Islet of Langerhans (tissue), 1 donor: ENCODE measurements at regions not wholly inside any gene's neighbourhood (a gene's known extent, or its start where the extent isn't known, plus 50 kb on each side); places are given as distances from the start of the nearest gene placed in this dataset.

Experiments used
- FAIRE-seq: peaks from one replicate; lab custom pipeline; 2011; peaks lifted over from hg19 to GRCh38; lab: Jason Lieb, UNC

- no peak for FAIRE-seq
Measured at GRCh38 chr1:29793101-29793546, 556.8 kb downstream of the PTPRU start.

DNA sequence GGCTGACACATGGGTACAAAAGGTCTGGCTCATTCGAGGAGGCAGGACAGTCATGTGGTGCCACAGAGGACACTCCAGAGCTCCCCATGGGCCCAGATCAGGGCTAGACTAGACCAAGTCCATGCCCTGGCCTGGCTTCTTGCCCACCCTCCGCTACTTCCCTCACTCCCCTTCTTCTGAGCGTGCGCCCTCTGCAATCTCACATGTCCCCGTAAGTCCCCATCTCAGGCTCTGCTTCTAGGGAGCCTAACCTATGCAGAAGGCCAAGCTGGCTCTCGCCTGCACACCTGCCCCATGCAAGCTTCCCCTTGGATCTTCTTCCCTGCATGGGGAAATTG lies 553.6 kb downstream of the PTPRU start:
- no peak for FAIRE-seq

- no peak for FAIRE-seq
Measured at GRCh38 chr1:29789221-29789909, 553.0 kb downstream of the PTPRU start.

DNA sequence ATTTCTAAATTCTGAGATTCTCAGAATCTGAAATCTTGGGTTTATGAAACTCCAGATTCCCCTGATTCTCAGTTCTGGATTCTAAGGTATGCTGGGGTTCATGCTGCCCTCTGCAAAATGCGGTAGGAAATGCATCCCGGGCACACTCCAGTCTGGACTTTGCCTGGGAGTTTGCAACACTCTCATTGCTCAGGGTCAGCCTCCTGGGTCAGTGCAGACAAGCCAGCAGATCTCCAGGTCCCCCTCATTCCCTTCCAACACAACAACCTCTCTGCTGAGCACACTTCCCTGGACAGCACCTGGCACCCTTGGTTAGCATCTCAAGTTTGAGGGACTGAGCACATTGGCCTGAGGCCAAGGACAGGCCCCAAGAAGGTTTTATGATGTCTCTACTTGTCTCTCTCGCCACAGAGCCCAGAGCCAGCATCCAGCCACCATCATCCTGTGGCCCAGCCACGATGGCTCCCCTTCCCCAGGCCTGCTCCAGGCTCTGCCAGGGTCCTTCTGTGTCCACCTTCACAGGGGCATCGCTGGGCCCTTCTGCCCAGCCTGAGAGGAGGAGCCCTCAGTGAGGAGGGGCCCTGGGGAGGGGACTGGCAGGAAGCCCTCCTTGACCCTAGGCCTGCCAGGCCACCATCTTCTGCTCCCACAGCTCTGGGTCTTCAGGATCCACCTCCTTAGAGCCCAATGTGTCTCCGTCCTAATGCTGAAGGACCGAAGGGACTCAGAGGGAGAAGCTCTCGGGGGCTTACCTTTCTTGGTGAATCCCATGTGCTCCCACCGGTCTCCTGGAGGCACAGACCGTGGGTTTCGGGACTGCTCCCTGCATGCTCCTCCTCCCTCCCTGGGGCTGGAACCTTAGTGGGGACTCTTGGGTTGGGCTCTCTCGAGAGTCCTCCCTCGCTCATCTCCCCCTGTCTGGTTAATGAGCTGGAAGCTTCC lies 550.7 kb downstream of the PTPRU start:
- no peak for FAIRE-seq

DNA sequence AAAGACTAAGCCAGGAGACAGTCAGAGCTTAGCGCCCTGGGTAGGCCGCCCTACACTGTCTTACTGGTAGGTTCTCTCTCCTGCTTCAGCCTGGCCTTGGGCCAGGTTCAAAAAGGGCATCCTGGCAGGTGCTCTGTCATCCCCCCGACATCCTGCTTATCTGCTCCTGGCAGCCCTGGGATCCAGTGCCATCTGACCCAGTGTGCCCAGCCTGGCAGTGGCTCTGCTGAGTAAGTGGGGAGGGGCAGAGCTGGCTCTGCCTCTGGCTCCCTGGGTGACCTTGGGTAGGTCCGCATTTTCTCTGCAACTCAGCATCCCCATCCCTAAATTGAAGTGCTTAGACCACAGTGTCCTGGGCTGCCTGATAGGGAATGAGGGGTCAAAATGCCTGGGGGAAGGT lies 549.9 kb downstream of the PTPRU start:
- FAIRE-seq, result no peak

- no peak for FAIRE-seq
Measured at GRCh38 chr1:29785554-29785953, 549.2 kb downstream of the PTPRU start.

DNA sequence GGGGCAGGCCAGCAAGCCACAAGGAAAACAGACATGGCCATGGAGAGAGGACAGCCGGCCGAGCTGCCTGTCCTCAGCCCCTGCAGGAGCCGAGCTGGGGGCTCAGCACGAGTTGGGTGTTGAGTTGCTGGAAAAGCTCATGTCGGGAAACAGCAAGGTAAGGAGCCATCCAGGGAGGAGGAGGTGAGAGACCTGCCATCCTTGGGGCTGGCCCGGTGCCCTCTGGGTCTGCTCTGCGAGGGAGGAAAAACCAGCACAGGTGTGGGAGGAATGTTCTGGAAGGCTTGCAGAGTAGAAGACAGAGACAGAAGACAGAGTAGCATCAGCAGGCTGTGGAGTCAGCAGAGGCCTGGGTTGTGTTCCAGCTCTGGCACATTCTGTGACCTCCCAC lies 548.8 kb downstream of the PTPRU start:
- no peak for FAIRE-seq

DNA sequence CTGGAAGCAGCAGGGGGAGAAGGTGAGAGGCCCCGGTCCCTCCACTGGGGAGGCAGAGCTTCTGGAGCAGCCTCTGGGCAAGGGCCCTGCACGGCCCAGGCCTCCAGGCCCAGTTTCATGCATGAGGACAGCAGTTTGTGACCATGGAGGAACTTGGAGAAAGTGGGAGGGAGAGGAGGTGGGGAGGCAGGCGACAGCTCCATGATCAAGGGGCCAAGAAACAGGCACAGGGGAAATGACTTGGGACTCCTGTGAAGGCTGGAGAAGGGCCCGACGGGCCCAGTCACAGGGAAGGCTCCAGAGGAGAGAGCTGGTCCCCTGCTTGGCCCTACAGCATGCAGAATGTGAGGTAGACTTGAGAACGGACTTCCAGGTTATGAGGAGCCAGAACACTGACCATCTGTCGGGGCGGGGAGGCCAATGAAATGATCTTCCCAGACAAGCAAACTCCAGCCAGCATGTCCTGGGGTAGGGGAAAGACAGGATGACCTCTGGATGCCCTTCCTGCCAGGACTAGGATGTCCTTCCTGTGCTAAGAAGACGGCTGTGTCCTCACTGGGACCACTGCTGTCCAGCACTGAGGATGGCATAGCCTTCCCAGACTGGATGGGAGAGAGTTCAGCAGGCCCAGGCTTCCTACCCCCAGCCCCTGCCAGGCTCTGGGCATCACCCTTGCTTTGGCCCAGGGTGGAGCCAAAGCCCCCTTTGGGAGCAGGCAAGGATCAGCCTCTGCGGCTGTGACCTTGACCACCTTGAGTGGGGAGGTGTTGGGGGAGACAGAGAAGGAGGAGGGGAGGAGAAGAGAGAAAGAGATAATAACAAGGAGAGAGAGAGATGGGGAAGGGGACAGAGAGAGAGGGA lies 548.2 kb downstream of the PTPRU start:
- FAIRE-seq, result no peak

GRCh38 chr1:29783508-29784275 lies 547.4 kb downstream of the PTPRU start:
- FAIRE-seq, result no peak

GRCh38 chr1:29782846-29783507 lies 546.7 kb downstream of the PTPRU start:
- no peak for FAIRE-seq

DNA sequence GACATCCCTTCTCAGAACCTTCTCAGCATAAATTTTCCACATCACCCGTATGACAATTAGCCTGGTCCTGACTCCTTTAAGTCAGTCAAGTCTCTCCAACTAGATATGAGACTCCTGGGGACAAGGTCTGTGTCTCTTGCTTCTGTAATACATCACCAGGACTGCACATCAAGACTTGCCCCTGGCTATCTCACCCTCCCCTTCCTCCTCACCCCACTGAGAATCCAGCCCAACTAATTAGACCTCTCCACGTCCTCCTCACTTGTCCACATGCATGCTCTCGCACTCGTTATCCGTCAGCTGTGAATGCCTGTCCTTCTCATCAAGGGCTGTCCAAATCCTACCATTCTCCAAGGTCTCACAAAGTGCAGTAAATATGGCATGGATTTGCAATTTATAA lies 542.8 kb downstream of the PTPRU start:
- no peak for FAIRE-seq

- FAIRE-seq, result no peak
Measured at GRCh38 chr1:29777522-29777921, 541.2 kb downstream of the PTPRU start.

GRCh38 chr1:29774355-29774754 lies 538.0 kb downstream of the PTPRU start:
- FAIRE-seq, result no peak

GRCh38 chr1:29772584-29773100 lies 536.3 kb downstream of the PTPRU start:
- no peak for FAIRE-seq

GRCh38 chr1:29767769-29768425 lies 531.6 kb downstream of the PTPRU start:
- no peak for FAIRE-seq

GRCh38 chr1:29767088-29767685 lies 530.9 kb downstream of the PTPRU start:
- FAIRE-seq, result no peak

DNA sequence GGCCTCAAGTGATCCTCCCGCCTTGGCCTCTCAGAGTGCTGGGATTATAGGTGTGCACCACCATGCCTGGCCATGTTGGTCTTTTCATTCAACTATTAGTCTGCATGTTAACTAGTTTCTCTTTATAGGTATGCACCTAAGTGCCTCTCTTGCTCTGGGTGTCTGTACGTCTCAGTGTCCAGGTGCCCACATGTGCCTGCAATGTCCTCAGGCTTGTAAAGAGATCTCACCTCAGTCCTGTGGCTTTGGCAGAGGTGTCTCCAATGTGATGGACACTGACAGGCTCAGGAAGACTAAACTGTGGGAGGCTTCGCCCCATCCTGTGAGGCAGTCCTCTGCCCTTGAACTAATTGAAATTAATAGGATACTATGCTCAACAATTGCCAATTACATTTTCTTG lies 526.3 kb downstream of the PTPRU start:
- no peak for FAIRE-seq

DNA sequence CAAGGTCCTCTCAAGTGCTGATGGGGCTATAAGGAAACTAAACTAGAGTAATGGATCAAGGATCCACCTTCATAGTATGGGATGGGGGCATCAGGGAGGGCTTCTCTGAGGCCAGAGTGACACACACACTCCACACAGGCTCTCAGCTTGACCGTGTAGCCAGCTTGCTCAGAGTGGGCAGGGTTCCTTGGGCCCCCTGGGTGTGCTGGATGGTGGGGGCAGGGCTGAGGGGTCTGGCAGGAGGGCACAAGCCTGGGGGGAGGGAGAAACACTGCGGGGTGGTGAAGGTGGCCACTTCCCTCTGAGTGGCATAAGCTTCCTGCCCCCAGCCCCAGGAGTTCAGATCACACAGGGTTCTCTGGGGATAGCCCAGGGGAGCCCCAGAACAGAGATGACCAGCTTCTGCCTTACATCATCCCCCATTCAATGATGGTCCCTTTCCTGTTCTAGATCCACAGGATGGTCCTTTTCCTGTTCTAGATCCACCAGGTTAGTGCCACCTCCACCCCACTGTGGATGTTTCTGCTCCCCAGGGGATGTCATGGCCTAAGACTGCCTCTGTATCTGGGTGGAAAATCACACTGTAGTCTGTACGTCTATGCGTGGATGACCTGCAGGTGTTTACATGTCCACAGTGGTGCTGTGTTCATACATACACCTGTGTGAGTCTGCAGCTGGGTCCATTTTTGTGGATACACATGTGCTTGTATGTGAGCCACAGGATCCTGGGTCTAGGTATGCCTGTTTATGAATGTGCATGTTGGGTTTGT lies 525.0 kb downstream of the PTPRU start:
- no peak for FAIRE-seq

DNA sequence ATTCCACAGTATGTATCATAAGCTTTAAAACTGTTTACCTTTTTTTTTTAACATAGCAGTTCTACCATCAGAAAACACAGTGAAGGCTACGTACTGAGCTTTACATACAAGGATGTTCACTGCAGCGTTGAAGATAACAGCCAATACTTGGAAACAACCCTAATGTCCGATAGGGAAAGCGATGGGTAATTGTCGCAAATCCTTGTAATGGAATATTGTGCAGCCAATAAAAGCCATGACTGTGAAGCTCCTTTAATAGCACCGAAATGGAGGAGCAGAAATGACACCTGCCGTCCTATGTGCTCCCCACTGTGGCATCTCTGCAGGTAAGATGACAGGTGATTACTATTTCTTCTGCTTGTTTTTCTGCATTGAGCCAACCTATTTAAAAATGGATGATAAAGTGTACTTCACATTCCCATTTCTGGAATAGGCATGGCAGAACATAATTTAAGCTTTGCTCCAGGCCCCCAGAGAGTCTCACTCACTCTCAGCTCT lies 523.8 kb downstream of the PTPRU start:
- no peak for FAIRE-seq
